ENCODE measurements at regions not wholly inside any gene's neighbourhood (a gene's known extent, or its start where the extent isn't known, plus 50 kb on each side); places are given as distances from the start of the nearest gene placed in this dataset.

- Mint-ChIP-seq H3K4me3 (no peak overlapping the region), H3K36me3 (ENCODE audit: low read depth) (no peaks in the 10 kb centered on the region), H3K4me1 (no peaks in the 10 kb centered on the region), H3K27me3 (ENCODE audit: low read depth) (no peaks in the 10 kb centered on the region), H3K27ac (no peak overlapping the region), H3K9me3 (no peaks in the 10 kb centered on the region)
- no peak for TF ChIP-seq CTCF (IDR thresholded peaks at IDR 0.05; ENCODE audit: unreplicated experiment in 3 of 3)
Observed at GRCh38 chr11:39786281-39786680, 1673.2 kb downstream of the LRRC4C start.

GRCh38 chr11:39784873-39785272 lies 1674.6 kb downstream of the LRRC4C start:
- Mint-ChIP-seq H3K36me3 (ENCODE audit: low read depth) (no peaks in the 10 kb centered on the region), H3K27ac (no peak overlapping the region), H3K27me3 (ENCODE audit: low read depth) (no peaks in the 10 kb centered on the region), H3K9me3 (no peaks in the 10 kb centered on the region), H3K4me3 (no peak overlapping the region), H3K4me1 (no peaks in the 10 kb centered on the region)
- TF ChIP-seq CTCF (IDR thresholded peaks at IDR 0.05; ENCODE audit: unreplicated experiment in 3 of 3) = no peak

- H3K27me3 Mint-ChIP-seq (ENCODE audit: low read depth) = no peaks in the 10 kb centered on the region
- H3K4me1 Mint-ChIP-seq = no peaks in the 10 kb centered on the region
- H3K9me3 Mint-ChIP-seq = no peaks in the 10 kb centered on the region
- no peaks in the 10 kb centered on the region for H3K36me3 Mint-ChIP-seq (ENCODE audit: low read depth)
- TF ChIP-seq CTCF (IDR thresholded peaks at IDR 0.05; ENCODE audit: unreplicated experiment in 3 of 3) = no peak
- H3K4me3 Mint-ChIP-seq = no peak overlapping the region
- no peak overlapping the region for H3K27ac Mint-ChIP-seq
Observed at GRCh38 chr11:39780131-39780530, 1679.3 kb downstream of the LRRC4C start.

- no peak overlapping the region for H3K4me3 Mint-ChIP-seq
- no peak for TF ChIP-seq CTCF (IDR thresholded peaks at IDR 0.05; ENCODE audit: unreplicated experiment in 3 of 3)
- H3K9me3 Mint-ChIP-seq = no peaks in the 10 kb centered on the region
- H3K36me3 Mint-ChIP-seq (ENCODE audit: low read depth) = no peaks in the 10 kb centered on the region
- no peaks in the 10 kb centered on the region for H3K4me1 Mint-ChIP-seq
- H3K27me3 Mint-ChIP-seq (ENCODE audit: low read depth) = no peaks in the 10 kb centered on the region
- H3K27ac Mint-ChIP-seq = no peak overlapping the region
Observed at GRCh38 chr11:39777035-39777434, 1682.4 kb downstream of the LRRC4C start.

GRCh38 chr11:39772525-39773137 lies 1686.8 kb downstream of the LRRC4C start:
- no peaks in the 10 kb centered on the region for H3K36me3 Mint-ChIP-seq (ENCODE audit: low read depth)
- H3K4me3 Mint-ChIP-seq = no peak overlapping the region
- no peak overlapping the region for H3K27ac Mint-ChIP-seq
- H3K4me1 Mint-ChIP-seq = no peaks in the 10 kb centered on the region
- no peaks in the 10 kb centered on the region for H3K27me3 Mint-ChIP-seq (ENCODE audit: low read depth)
- TF ChIP-seq CTCF (IDR thresholded peaks at IDR 0.05; ENCODE audit: unreplicated experiment in 3 of 3) = no peak
- H3K9me3 Mint-ChIP-seq = peaks cover 3% of the 10 kb centered on the region

GRCh38 chr11:39768214-39768613 lies 1691.2 kb downstream of the LRRC4C start:
- H3K36me3 Mint-ChIP-seq (ENCODE audit: low read depth) = no peaks in the 10 kb centered on the region
- H3K4me3 Mint-ChIP-seq = no peak overlapping the region
- H3K4me1 Mint-ChIP-seq = no peaks in the 10 kb centered on the region
- TF ChIP-seq CTCF (IDR thresholded peaks at IDR 0.05; ENCODE audit: unreplicated experiment in 3 of 3) = no peak
- no peak overlapping the region for H3K27ac Mint-ChIP-seq
- H3K9me3 Mint-ChIP-seq = peaks cover 6% of the 10 kb centered on the region
- no peaks in the 10 kb centered on the region for H3K27me3 Mint-ChIP-seq (ENCODE audit: low read depth)
